ENCODE measurements at regions not wholly inside any gene's neighbourhood (a gene's known extent, or its start where the extent isn't known, plus 50 kb on each side); places are given as distances from the start of the nearest gene placed in this dataset.

- TF ChIP-seq, protein P1, sequence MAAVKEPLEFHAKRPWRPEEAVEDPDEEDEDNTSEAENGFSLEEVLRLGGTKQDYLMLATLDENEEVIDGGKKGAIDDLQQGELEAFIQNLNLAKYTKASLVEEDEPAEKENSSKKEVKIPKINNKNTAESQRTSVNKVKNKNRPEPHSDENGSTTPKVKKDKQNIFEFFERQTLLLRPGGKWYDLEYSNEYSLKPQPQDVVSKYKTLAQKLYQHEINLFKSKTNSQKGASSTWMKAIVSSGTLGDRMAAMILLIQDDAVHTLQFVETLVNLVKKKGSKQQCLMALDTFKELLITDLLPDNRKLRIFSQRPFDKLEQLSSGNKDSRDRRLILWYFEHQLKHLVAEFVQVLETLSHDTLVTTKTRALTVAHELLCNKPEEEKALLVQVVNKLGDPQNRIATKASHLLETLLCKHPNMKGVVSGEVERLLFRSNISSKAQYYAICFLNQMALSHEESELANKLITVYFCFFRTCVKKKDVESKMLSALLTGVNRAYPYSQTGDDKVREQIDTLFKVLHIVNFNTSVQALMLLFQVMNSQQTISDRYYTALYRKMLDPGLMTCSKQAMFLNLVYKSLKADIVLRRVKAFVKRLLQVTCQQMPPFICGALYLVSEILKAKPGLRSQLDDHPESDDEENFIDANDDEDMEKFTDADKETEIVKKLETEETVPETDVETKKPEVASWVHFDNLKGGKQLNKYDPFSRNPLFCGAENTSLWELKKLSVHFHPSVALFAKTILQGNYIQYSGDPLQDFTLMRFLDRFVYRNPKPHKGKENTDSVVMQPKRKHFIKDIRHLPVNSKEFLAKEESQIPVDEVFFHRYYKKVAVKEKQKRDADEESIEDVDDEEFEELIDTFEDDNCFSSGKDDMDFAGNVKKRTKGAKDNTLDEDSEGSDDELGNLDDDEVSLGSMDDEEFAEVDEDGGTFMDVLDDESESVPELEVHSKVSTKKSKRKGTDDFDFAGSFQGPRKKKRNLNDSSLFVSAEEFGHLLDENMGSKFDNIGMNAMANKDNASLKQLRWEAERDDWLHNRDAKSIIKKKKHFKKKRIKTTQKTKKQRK (IDR thresholded peaks at IDR 0.05; ENCODE audit: borderline replicate concordance, low read depth, low read length) = peak; percentile 62; the same call in 1 of the 2 replicates
- TF ChIP-seq FOXM1 (IDR thresholded peaks at IDR 0.05; ENCODE audit: low read depth) (no peak), FOXM1 (CRISPR knock-in tag; IDR thresholded peaks at IDR 0.05; ENCODE audit: low read depth) (no peak), ZFP36 (IDR thresholded peaks at IDR 0.05; ENCODE audit: low read depth, low read length, partially characterized antibody) (peak; percentile 87), CBX5 (IDR thresholded peaks at IDR 0.05; ENCODE audit: borderline replicate concordance, low read depth) (peak; percentile 70; the same call in 1 of the 2 replicates), ZNF79 (CRISPR knock-in tag; IDR thresholded peaks at IDR 0.05; ENCODE audit: low read depth) (no peak), OTX1 (CRISPR knock-in tag; IDR thresholded peaks at IDR 0.05) (no peak), ZNF507 (tag; conservative IDR thresholded peaks at IDR 0.05) (no peak), TRIM28 (IDR thresholded peaks at IDR 0.05) (peak; percentile 46; the same call in 1 of the 2 replicates), ZNF444 (CRISPR knock-in tag; IDR thresholded peaks at IDR 0.05) (no peak)
- TF ChIP-seq, protein P2, sequence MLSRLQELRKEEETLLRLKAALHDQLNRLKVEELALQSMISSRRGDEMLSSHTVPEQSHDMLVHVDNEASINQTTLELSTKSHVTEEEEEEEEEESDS (CRISPR knock-in tag; IDR thresholded peaks at IDR 0.05) = no peak
Observed at GRCh38 chr4:103359900-103360299, 161.8 kb upstream of the CENPE start (continued).

Data from K562 (cell line).